Ishikawa (cell line): ENCODE measurements at regions not wholly inside any gene's neighbourhood (a gene's known extent, or its start where the extent isn't known, plus 50 kb on each side); places are given as distances from the start of the nearest gene placed in this dataset.

ENCODE experiments used
- CEBPB ChIP-seq: IDR thresholded peaks from 2 replicates; pipeline ENCODE4 v1.6.1; 2012
- CREB1 ChIP-seq: IDR thresholded peaks from 2 replicates; pipeline ENCODE4 v1.6.1; 2012; ENCODE audit warnings: low read depth
- EGR1 ChIP-seq: IDR thresholded peaks from 2 replicates; pipeline ENCODE4 v1.6.1; 2012
- EP300 ChIP-seq: IDR thresholded peaks from 2 replicates; pipeline ENCODE4 v1.6.1; 2012; ENCODE audit warnings: borderline replicate concordance
- FOXM1 ChIP-seq: IDR thresholded peaks from 2 replicates; pipeline ENCODE4 v1.6.1; 2012; ENCODE audit warnings: low read depth, borderline replicate concordance
- MAX ChIP-seq: IDR thresholded peaks from 2 replicates; pipeline ENCODE4 v1.6.1; 2012
- NFIC ChIP-seq: IDR thresholded peaks from 2 replicates; pipeline ENCODE4 v1.6.1; 2012
- RAD21 ChIP-seq: IDR thresholded peaks from 2 replicates; pipeline ENCODE4 v1.6.1; 2012; ENCODE audit warnings: low read depth
- TAF1 ChIP-seq: IDR thresholded peaks from 2 replicates; pipeline ENCODE4 v1.6.1; 2012; ENCODE audit warnings: low read depth, mild to moderate bottlenecking
- TCF12 ChIP-seq: IDR thresholded peaks from 2 replicates; pipeline ENCODE4 v1.6.1; 2012; ENCODE audit warnings: low read depth
- TEAD4 ChIP-seq: IDR thresholded peaks from 2 replicates; pipeline ENCODE4 v1.6.1; 2012
- USF1 ChIP-seq: IDR thresholded peaks from 2 replicates; pipeline ENCODE4 v1.6.1; 2012
- YY1 ChIP-seq: IDR thresholded peaks from 2 replicates; pipeline ENCODE4 v1.6.1; 2012; ENCODE audit warnings: low read depth
- ZBTB7A ChIP-seq: IDR thresholded peaks from 2 replicates; pipeline ENCODE4 v1.6.1; 2012; ENCODE audit warnings: low read depth
- TF ChIP-seq, protein P1 (sequence below): IDR thresholded peaks from 2 replicates; pipeline ENCODE4 v1.6.1; 2012; ENCODE audit warnings: low read depth, mild to moderate bottlenecking

DNA sequence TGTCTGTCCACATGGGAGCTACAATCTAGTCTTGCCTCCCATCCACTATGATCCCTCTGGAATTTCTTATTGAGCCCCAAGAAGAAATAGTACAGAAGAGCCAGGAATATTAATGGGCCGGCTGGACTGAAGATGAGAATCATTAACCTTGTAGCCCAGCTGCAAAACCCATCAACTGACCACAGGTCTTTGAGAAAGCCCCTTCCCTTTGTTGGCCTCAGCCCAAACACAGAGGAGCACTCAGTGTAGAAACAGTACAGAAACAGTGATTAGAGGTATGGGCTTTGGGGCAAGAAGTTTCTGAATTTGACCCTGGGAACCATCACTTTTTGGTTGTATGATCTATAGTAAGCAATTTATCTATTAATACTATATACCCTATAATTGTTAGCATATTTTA is 76.8 kb upstream of the RAB40AL start:
- TF ChIP-seq TAF1 (no peak), ZBTB7A (no peak)

GRCh38 chrX:102863735-102864134 is 73.3 kb upstream of the RAB40AL start:
- TF ChIP-seq CREB1 = no peak
- TF ChIP-seq RAD21 = peak; percentile 53; the same call in 1 of the 2 replicates

DNA sequence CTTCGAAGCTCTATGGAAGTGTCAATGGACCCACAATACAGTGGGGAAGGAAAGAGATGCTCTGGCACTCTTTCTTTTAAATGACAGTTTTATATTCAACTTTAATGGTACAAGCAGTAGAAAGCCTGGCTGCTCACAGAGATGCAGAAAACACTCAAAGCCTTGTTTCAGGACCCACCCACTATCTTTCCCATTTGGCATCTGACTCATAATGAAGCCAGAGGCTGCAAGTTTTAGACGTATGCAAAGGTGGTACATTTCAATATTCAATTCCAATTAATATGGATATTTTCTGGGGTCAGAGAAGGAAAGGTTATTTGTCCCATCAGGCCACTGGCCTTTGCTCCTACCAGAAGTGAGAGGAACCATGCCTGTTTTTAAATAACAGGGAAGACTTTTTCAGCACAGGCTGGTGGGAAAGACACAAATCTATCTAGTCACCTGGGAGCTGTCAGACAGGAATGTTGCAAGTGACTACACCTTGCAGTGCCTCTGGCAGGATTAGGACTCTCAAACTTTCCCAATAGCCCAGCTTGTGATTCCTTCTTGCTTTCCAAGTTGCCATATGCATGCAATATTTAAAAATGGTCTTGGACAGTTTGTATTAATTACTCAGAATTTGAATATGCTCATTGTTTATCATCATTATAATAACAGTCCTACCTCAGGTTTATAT is 70.0 kb upstream of the RAB40AL start:
- no peak for TF ChIP-seq EGR1
- no peak for TF ChIP-seq ZBTB7A
- no peak for TF ChIP-seq RAD21
- TF ChIP-seq MAX = no peak
- TF ChIP-seq YY1 = no peak
- TF ChIP-seq FOXM1 = no peak
- TF ChIP-seq, protein P1, sequence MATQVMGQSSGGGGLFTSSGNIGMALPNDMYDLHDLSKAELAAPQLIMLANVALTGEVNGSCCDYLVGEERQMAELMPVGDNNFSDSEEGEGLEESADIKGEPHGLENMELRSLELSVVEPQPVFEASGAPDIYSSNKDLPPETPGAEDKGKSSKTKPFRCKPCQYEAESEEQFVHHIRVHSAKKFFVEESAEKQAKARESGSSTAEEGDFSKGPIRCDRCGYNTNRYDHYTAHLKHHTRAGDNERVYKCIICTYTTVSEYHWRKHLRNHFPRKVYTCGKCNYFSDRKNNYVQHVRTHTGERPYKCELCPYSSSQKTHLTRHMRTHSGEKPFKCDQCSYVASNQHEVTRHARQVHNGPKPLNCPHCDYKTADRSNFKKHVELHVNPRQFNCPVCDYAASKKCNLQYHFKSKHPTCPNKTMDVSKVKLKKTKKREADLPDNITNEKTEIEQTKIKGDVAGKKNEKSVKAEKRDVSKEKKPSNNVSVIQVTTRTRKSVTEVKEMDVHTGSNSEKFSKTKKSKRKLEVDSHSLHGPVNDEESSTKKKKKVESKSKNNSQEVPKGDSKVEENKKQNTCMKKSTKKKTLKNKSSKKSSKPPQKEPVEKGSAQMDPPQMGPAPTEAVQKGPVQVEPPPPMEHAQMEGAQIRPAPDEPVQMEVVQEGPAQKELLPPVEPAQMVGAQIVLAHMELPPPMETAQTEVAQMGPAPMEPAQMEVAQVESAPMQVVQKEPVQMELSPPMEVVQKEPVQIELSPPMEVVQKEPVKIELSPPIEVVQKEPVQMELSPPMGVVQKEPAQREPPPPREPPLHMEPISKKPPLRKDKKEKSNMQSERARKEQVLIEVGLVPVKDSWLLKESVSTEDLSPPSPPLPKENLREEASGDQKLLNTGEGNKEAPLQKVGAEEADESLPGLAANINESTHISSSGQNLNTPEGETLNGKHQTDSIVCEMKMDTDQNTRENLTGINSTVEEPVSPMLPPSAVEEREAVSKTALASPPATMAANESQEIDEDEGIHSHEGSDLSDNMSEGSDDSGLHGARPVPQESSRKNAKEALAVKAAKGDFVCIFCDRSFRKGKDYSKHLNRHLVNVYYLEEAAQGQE = no peak
- TF ChIP-seq USF1 = no peak
- TF ChIP-seq TEAD4 = no peak
- no peak for TF ChIP-seq CREB1
- TF ChIP-seq TCF12 = no peak
- no peak for TF ChIP-seq EP300
- no peak for TF ChIP-seq TAF1
- TF ChIP-seq NFIC = no peak
- TF ChIP-seq CEBPB = no peak

DNA sequence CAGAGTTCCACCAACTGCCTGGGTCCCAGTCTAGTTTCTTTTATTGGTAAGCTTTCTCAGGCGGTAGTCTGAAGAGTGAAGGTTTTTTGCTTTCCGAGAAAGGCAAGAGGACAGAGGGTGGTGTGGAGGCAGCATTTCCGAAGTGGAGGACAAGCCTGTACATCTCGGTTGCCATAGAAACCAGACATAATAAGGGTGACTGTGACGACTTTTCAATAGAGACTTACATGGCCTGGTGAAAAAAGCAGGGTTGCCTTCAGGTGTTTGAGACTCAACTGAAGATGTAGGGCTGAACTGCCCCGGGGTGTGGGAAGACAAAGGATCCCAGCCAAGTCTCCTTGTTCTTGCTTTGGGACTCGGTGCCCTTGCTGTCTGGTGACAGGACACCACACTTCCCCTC is 53.6 kb upstream of the RAB40AL start:
- TF ChIP-seq FOXM1 (no peak), EGR1 (no peak), CEBPB (no peak), MAX (no peak), USF1 (no peak), EP300 (no peak), TEAD4 (no peak), TCF12 (no peak), ZBTB7A (no peak), RAD21 (no peak), CREB1 (no peak), NFIC (no peak), YY1 (no peak), TAF1 (no peak)
- TF ChIP-seq, protein P1 = no peak
